Activated CD8-positive, alpha-beta memory T cell treated with anti-CD3 and anti-CD28 coated beads, Interleukin-2, amount 50 U/mL, for 1 hour (primary cell): ENCODE measurements at regions not wholly inside any gene's neighbourhood (a gene's known extent, or its start where the extent isn't known, plus 50 kb on each side); places are given as distances from the start of the nearest gene placed in this dataset.
"Not testable (repeated sequence)": the region's sequence is repeated elsewhere in the genome, so short reads cannot be mapped to it uniquely, and the experiment has no call there.

Source experiments
- DNase-seq: peaks from one replicate; pipeline ENCODE4 v3.0.0-alpha.2; 2020; ENCODE audit errors: extremely low read depth

DNA sequence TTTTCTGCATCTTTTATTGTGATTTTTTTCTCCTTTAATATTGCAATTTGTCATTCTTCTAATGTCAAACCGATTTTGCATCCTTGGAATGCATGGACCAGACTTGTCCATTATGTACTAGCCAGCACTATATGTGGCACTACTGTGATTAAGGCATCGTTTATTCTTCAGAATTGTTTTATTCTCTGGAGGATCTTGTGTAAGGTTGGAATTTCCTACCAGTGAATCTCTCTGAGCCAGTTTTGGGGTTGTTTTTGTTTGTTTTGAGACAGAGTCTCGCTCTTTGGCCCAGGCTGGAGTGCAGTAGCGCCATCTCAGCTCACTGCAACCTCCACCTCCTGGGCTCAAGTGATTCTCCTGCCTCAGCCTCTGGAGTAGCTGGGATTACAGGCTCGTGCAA is 58.5 kb downstream of the IGLL5 start:
- no peak for DNase-seq

- DNase-seq, result no peak
Measured at GRCh38 chr22:22948651-22949571, 61.3 kb downstream of the IGLL5 start.

GRCh38 chr22:22949953-22950352 is 62.3 kb downstream of the IGLL5 start:
- no peak for DNase-seq

- no peak for DNase-seq
Measured at GRCh38 chr22:22951035-22951434, 63.4 kb downstream of the IGLL5 start.

GRCh38 chr22:22952531-22953280 is 65.1 kb downstream of the IGLL5 start:
- no peak for DNase-seq

DNA sequence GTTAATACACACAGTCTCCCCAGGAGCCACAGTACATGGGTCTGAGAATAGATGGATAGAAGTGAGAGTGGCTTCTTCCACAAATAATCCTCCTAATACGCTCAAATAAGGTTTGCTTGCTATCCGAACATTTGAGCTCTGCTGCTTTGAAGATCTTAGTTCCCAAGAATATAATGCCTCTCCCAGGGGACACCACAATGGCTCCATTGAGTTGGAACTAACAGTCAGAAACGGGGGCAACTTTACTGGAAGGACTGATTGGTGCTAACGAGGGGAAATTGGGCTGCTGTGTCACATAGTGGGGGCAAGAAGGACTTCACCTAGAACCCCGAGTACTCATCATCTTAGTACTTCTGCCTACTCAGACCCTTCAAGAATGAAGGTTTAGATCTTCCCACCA is 66.2 kb downstream of the IGLL5 start:
- DNase-seq, result no peak

- no peak for DNase-seq
Measured at GRCh38 chr22:22954656-22955055, 67.0 kb downstream of the IGLL5 start.

GRCh38 chr22:22955276-22955798 is 67.7 kb downstream of the IGLL5 start:
- DNase-seq, result no peak

GRCh38 chr22:22955866-22956535 is 68.4 kb downstream of the IGLL5 start:
- peak; percentile 38 for DNase-seq

GRCh38 chr22:22957090-22957489 is 69.5 kb downstream of the IGLL5 start:
- no peak for DNase-seq

DNA sequence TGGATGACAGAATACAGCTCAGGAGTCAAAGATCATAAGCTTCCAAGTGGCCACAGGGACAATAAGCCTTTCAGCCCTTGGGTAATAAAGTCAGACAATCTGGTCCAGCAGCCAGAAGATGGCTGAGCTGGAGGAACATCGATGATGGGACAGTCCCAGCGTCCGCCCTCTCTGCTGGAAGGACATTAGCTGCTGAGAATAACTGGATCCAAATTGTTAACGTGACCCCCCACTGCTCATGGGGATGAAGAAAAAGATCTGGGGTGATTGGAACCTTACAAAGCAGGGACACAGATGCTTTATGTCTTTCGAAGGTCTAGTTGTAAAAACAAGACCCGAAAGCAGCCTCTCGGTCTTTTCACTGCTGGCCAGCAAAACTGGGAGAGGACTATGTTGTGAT is 71.0 kb downstream of the IGLL5 start:
- DNase-seq, result no peak

GRCh38 chr22:22959147-22959827 is 71.7 kb downstream of the IGLL5 start:
- peak; percentile 53 for DNase-seq

DNA sequence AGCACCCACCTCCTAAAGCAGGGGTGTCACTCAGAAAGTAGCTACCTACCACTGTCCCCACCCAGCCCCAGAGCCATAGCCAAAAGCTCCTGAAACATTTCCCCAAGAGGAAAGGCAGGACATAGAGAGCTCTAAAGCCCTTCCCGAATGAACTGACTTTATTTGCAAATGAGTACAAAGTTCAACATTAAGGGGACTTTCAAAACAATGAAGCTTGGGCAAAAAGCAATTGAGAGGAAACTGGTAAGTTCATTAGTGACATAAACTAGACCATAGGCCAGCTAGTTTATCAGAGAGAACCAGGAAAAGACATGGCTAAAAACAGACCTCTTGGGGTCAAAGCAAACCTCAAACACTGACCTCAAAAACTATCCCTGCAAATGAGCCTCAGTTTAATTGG is 72.7 kb downstream of the IGLL5 start:
- DNase-seq, result no peak

GRCh38 chr22:22961574-22961973 is 74.0 kb downstream of the IGLL5 start:
- DNase-seq, result no peak

DNA sequence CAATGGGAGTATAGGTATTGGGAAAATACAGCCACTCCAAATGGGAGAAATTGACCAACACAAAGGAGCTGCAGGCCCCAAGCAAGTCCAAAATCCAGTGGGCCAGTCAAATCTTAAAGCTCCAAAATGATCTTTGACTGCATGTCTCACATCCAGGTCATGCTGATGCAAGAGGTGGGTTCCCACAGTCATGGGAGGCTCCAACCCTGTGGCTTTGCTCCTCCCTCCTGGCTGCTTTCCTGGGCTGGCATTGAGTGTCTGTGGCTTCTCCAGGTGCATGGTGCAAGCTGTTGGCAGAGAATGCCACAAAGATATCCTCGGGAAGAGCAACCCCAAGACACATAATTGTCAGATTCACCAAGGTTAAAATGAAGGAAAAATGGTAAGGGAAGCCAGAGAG is 80.8 kb downstream of the IGLL5 start:
- DNase-seq, result no peak

GRCh38 chr22:22972605-22973004 is 85.0 kb downstream of the IGLL5 start:
- DNase-seq, result not testable (repeated sequence)

- no peak for DNase-seq
Measured at GRCh38 chr22:22973336-22973735, 85.7 kb downstream of the IGLL5 start.

DNA sequence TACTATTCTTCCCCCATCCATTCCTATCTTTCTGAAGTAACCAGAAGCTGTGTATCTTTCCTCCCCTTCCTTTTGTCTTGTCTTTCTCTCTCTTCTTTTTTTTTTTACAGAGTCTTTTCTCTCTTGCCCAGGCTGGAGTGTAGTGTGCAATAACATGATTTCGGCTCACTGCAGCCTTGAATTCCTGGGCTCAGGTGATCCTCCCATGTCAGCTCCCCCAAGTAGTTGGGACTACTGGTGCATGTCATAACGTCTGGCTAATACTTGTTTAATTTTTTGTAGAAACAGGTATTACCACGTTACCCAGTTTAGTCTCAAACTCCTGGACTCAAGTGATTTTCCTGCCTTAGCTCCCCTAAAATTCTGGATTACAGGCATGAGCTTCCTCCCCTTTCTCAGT is 86.5 kb downstream of the IGLL5 start:
- DNase-seq, result no peak

GRCh38 chr22:22974795-22975580 is 87.4 kb downstream of the IGLL5 start:
- no peak for DNase-seq

- no peak for DNase-seq
Measured at GRCh38 chr22:22976033-22976922, 88.7 kb downstream of the IGLL5 start.
